ENCODE measurements at regions not wholly inside any gene's neighbourhood (a gene's known extent, or its start where the extent isn't known, plus 50 kb on each side); places are given as distances from the start of the nearest gene placed in this dataset.

DNA sequence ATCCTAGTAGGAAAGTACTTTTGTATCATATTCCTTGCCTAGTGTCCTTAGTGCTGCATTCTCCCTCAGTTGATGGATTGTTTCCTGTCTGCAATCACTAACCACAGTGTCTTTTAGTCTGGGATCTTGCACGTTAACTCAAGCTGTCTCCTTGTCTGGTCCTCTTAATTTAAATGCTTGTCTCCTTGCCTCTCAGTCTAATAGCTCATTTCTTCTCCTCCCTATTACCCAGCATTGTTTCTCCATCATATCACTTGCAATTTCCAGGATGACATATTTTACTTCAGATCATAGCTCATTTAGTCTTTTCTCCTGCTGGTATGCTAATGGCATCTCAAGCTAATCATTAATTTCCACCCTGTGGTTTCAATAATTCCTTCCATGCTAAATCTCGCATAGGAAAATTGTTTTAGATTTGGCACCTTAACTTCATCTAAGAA lies 2052.0 kb upstream of the C9orf72 start:
- TF ChIP-seq YY1 (IDR thresholded peaks at IDR 0.05; ENCODE audit: insufficient read depth, insufficient read length) (no peak), ZNF274 (IDR thresholded peaks at IDR 0.05; ENCODE audit: low read depth, low read length) (no peak), SUZ12 (IDR thresholded peaks at IDR 0.05; ENCODE audit: extremely low read depth, insufficient read depth, insufficient read length) (no peak)

Data from NT2/D1 (cell line).